Progenitor cell of endocrine pancreas (in vitro differentiated cells): ENCODE measurements at regions not wholly inside any gene's neighbourhood (a gene's known extent, or its start where the extent isn't known, plus 50 kb on each side); places are given as distances from the start of the nearest gene placed in this dataset.

Experiments
- DNase-seq: peaks from one replicate; pipeline ENCODE4 v3.0.0; 2021; ENCODE audit warnings: low spot score; ENCODE audit not compliant: unreplicated experiment
- H3K27ac Mint-ChIP-seq: 2 replicates; pipeline ENCODE4 v1.8.0; 2021; ENCODE audit warnings: mild to moderate bottlenecking, moderate library complexity, mixed read lengths
- H3K27me3 Mint-ChIP-seq: 2 replicates; pipeline ENCODE4 v1.8.0; 2021; ENCODE audit warnings: mixed read lengths
- H3K36me3 Mint-ChIP-seq: 2 replicates; pipeline ENCODE4 v1.8.0; 2022; ENCODE audit warnings: mixed read lengths; ENCODE audit not compliant: insufficient read depth
- H3K4me1 Mint-ChIP-seq: 2 replicates; pipeline ENCODE4 v1.8.0; 2021; ENCODE audit warnings: low read depth, mixed read lengths
- H3K4me3 Mint-ChIP-seq: 2 replicates; pipeline ENCODE4 v1.8.0; 2021; ENCODE audit warnings: low read depth, mild to moderate bottlenecking, moderate library complexity, mixed read lengths
- H3K9me3 Mint-ChIP-seq: 2 replicates; pipeline ENCODE4 v1.8.0; 2021; ENCODE audit warnings: low read depth, mixed read lengths
- CTCF ChIP-seq: fragments of 200-600 bp; sonication (generic); IDR thresholded peaks from one replicate; pipeline ENCODE4 v1.5.0; 2021; ENCODE audit warnings: antibody characterized with exemption, mild to moderate bottlenecking; ENCODE audit not compliant: unreplicated experiment

- H3K9me3 Mint-ChIP-seq: peaks cover 2% of the 10 kb centered on the region
- H3K27me3 Mint-ChIP-seq: no peaks in the 10 kb centered on the region
- DNase-seq: no peak
- H3K4me3 Mint-ChIP-seq: no peak overlapping the region
- no peak for TF ChIP-seq CTCF
- peaks cover 2% of the 10 kb centered on the region for H3K36me3 Mint-ChIP-seq
- peaks cover 5% of the 10 kb centered on the region for H3K4me1 Mint-ChIP-seq
- H3K27ac Mint-ChIP-seq: peak overlapping the region; percentile 17
Observed at GRCh38 chr4:107265859-107266258, 229.7 kb upstream of the DKK2 start.

GRCh38 chr4:107261241-107261874 lies 225.2 kb upstream of the DKK2 start:
- H3K36me3 Mint-ChIP-seq: peaks cover 2% of the 10 kb centered on the region
- peaks cover 4% of the 10 kb centered on the region for H3K4me1 Mint-ChIP-seq
- no peak overlapping the region for H3K27ac Mint-ChIP-seq
- DNase-seq: no peak
- no peaks in the 10 kb centered on the region for H3K27me3 Mint-ChIP-seq
- TF ChIP-seq CTCF: no peak
- no peak overlapping the region for H3K4me3 Mint-ChIP-seq
- peaks cover 2% of the 10 kb centered on the region for H3K9me3 Mint-ChIP-seq

GRCh38 chr4:107258359-107258758 lies 222.2 kb upstream of the DKK2 start:
- no peak overlapping the region for H3K4me3 Mint-ChIP-seq
- no peaks in the 10 kb centered on the region for H3K9me3 Mint-ChIP-seq
- H3K27me3 Mint-ChIP-seq: no peaks in the 10 kb centered on the region
- peaks cover 7% of the 10 kb centered on the region for H3K4me1 Mint-ChIP-seq
- H3K27ac Mint-ChIP-seq: no peak overlapping the region
- no peak for TF ChIP-seq CTCF
- DNase-seq: no peak
- no peaks in the 10 kb centered on the region for H3K36me3 Mint-ChIP-seq

GRCh38 chr4:107255596-107255995 lies 219.5 kb upstream of the DKK2 start:
- H3K36me3 Mint-ChIP-seq: no peaks in the 10 kb centered on the region
- no peak for DNase-seq
- no peak overlapping the region for H3K4me3 Mint-ChIP-seq
- no peak overlapping the region for H3K27ac Mint-ChIP-seq
- H3K4me1 Mint-ChIP-seq: peaks cover 9% of the 10 kb centered on the region
- no peak for TF ChIP-seq CTCF
- H3K27me3 Mint-ChIP-seq: no peaks in the 10 kb centered on the region
- no peaks in the 10 kb centered on the region for H3K9me3 Mint-ChIP-seq

- Mint-ChIP-seq H3K36me3 (no peaks in the 10 kb centered on the region), H3K27me3 (no peaks in the 10 kb centered on the region), H3K9me3 (no peaks in the 10 kb centered on the region), H3K4me1 (peaks cover 10% of the 10 kb centered on the region), H3K4me3 (no peak overlapping the region), H3K27ac (no peak overlapping the region)
- DNase-seq: no peak
- no peak for TF ChIP-seq CTCF
Observed at GRCh38 chr4:107255114-107255513, 219.0 kb upstream of the DKK2 start.
